ENCODE measurements at regions not wholly inside any gene's neighbourhood (a gene's known extent, or its start where the extent isn't known, plus 50 kb on each side); places are given as distances from the start of the nearest gene placed in this dataset.
"Not testable (repeated sequence)": the region's sequence is repeated elsewhere in the genome, so short reads cannot be mapped to it uniquely, and the experiment has no call there.

DNA sequence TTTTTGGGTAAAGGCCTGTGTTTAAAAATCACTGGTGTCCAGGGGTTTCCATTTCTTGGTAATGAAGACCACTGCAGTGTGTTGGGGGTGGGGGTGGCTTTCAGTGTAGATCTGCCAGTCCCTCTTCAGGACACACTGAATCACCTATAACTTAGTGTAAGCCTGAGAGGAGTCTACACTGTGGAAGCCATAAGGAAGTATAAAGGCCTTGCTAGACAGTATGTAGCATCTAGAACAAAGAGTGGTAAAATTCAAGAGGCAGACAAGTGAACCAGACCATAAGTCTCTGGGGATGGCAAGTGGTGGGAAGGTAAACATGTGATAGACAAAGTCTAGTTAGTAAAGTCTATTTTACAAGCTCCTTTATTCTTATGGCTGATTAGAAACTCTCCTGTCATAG, 191.8 kb downstream of the CCNG2 start:
- DNase-seq = no peak
- Histone ChIP-seq H3K36me3 (replicated peaks) (no peaks in the 10 kb centered on the region), H3K4me3 (ENCODE audit: low read depth, low read length) (no peak overlapping the region), H3K27ac (no peak overlapping the region), H3K27me3 (replicated peaks) (no peaks in the 10 kb centered on the region)
- TF ChIP-seq CTCF (IDR thresholded peaks at IDR 0.05; ENCODE audit: low read depth, low read length, missing control alignments) = no peak
- in situ Hi-C loops (cut with HindIII; ENCODE audit: low pct_ligation_motif_present, low sequenced_read_pairs) = no loop called here

DNA sequence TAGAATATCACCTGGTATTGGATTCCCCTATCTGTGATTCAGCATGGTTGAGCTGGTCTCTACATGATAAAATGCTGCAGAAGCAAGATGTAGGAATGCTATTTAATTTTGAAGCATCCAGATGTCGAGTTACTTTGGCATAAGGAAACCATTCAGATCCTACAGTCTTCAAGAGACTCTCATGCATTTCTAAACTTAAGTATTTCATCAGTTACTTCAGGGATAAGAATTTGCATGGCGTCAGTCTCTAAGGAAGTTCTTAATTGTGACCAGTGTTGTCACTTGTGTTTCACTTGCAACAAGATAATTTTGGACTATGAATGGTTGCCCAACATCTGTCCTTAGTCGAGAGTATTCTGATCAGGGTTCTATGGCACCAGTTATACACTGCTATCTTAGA, 192.4 kb downstream of the CCNG2 start:
- H3K27ac ChIP-seq = no peak overlapping the region
- no peaks in the 10 kb centered on the region for H3K36me3 ChIP-seq (replicated peaks)
- TF ChIP-seq CTCF (IDR thresholded peaks at IDR 0.05; ENCODE audit: low read depth, low read length, missing control alignments) = no peak
- no peaks in the 10 kb centered on the region for H3K27me3 ChIP-seq (replicated peaks)
- no peak for DNase-seq
- in situ Hi-C loops (cut with HindIII; ENCODE audit: low pct_ligation_motif_present, low sequenced_read_pairs) = no loop called here
- H3K4me3 ChIP-seq (ENCODE audit: low read depth, low read length) = no peak overlapping the region

- no peaks in the 10 kb centered on the region for H3K27me3 ChIP-seq (replicated peaks)
- H3K36me3 ChIP-seq (replicated peaks) = no peaks in the 10 kb centered on the region
- in situ Hi-C loops (cut with HindIII; ENCODE audit: low pct_ligation_motif_present, low sequenced_read_pairs) = no loop called here
- TF ChIP-seq CTCF (IDR thresholded peaks at IDR 0.05; ENCODE audit: low read depth, low read length, missing control alignments) = no peak
- no peak overlapping the region for H3K4me3 ChIP-seq (ENCODE audit: low read depth, low read length)
- no peak for DNase-seq
- H3K27ac ChIP-seq = no peak overlapping the region
Observed at GRCh38 chr4:77349796-77350195, 192.8 kb downstream of the CCNG2 start.

- Histone ChIP-seq H3K27me3 (replicated peaks) (no peaks in the 10 kb centered on the region), H3K4me3 (ENCODE audit: low read depth, low read length) (no peak overlapping the region), H3K27ac (no peak overlapping the region), H3K36me3 (replicated peaks) (no peaks in the 10 kb centered on the region)
- in situ Hi-C loops (cut with HindIII; ENCODE audit: low pct_ligation_motif_present, low sequenced_read_pairs) = no loop called here
- DNase-seq = no peak
- TF ChIP-seq CTCF (IDR thresholded peaks at IDR 0.05; ENCODE audit: low read depth, low read length, missing control alignments) = no peak
Observed at GRCh38 chr4:77352192-77352591, 195.2 kb downstream of the CCNG2 start.

GRCh38 chr4:77353724-77354315, 196.8 kb downstream of the CCNG2 start:
- in situ Hi-C loops (cut with HindIII; ENCODE audit: low pct_ligation_motif_present, low sequenced_read_pairs); H3K27ac ChIP-seq; H3K27me3 ChIP-seq (replicated peaks); H3K36me3 ChIP-seq (replicated peaks); H3K4me3 ChIP-seq (ENCODE audit: low read depth, low read length); DNase-seq: not testable (repeated sequence)

GRCh38 chr4:77354550-77354949, 197.5 kb downstream of the CCNG2 start:
- H3K36me3 ChIP-seq (replicated peaks) = no peaks in the 10 kb centered on the region
- no peak for DNase-seq
- no peak overlapping the region for H3K27ac ChIP-seq
- H3K4me3 ChIP-seq (ENCODE audit: low read depth, low read length) = no peak overlapping the region
- in situ Hi-C loops (cut with HindIII; ENCODE audit: low pct_ligation_motif_present, low sequenced_read_pairs) = no loop called here
- no peak for TF ChIP-seq CTCF (IDR thresholded peaks at IDR 0.05; ENCODE audit: low read depth, low read length, missing control alignments)
- no peaks in the 10 kb centered on the region for H3K27me3 ChIP-seq (replicated peaks)

All from brain microvascular endothelial cell (primary cell).